GM12878 (cell line): ENCODE measurements at regions not wholly inside any gene's neighbourhood (a gene's known extent, or its start where the extent isn't known, plus 50 kb on each side); places are given as distances from the start of the nearest gene placed in this dataset.

Experiments used
- ATAC-seq: fragments of 200-7000 bp; cut with Tn5 transposase; 3 replicates; pipeline ENCODE4 v1.9.1; 2020; ENCODE audit warnings: mild to moderate bottlenecking, moderate library complexity
- BruUV-seq: library from RNA; stranded (reverse); fragments of 400-500 nt; replicated peaks from 2 replicates; lab custom pipeline; 2021; lab: Mats Ljungman, UMichigan
- CTCF ChIA-PET: fragments of 300-600 bp; sonication (Branson Sonifier 250); formaldehyde crosslinking; extraction: SDS; loops from one replicate; lab custom pipeline; 2021; ENCODE audit warnings: inconsistent platforms; lab: Yijun Ruan, JAX
- POLR2A ChIA-PET: fragments of 350-600 bp; formaldehyde crosslinking; extraction: SDS; loops from one replicate; lab custom pipeline; 2021; ENCODE audit warnings: inconsistent platforms; lab: Charles Lee
- RAD21 ChIA-PET: fragments of 300-600 bp; sonication (Branson Sonifier 250); formaldehyde crosslinking; loops from one replicate; lab custom pipeline; 2023; ENCODE audit warnings: antibody characterized with exemption; ENCODE audit not compliant: unreplicated experiment; lab: Charles Lee
- SMC1A ChIA-PET: fragments of 300-600 bp; sonication (Branson Sonifier 250); formaldehyde crosslinking; loops from one replicate; lab custom pipeline; 2023; ENCODE audit not compliant: unreplicated experiment, uncharacterized antibody; lab: Charles Lee
- DNase-seq: peaks from one replicate; pipeline ENCODE4 v3.0.0-alpha.2; 2011; ENCODE audit warnings: low read depth, low spot score
- FAIRE-seq: peaks from 3 replicates; lab custom pipeline; 2011; peaks lifted over from hg19 to GRCh38; lab: Jason Lieb, UNC
- H2AFZ ChIP-seq: 2 replicates; pipeline ENCODE4 v1.6.0; 2011; ENCODE audit warnings: low read depth, low read length, control low read depth; ENCODE audit not compliant: control insufficient read depth
- H3K27ac ChIP-seq: 2 replicates; pipeline ENCODE4 v1.5.1; 2011; ENCODE audit warnings: control low read depth; ENCODE audit not compliant: control insufficient read depth, insufficient read depth
- H3K27me3 ChIP-seq, 2 experiments: replicated peaks in 1 of 2; 2 replicates each; pipeline versions ENCODE4 v1.6.0 to v1.6.1; 2011; ENCODE audit warnings: low read length in 1 of 2; ENCODE audit not compliant: control insufficient read depth in 2 of 2, insufficient read depth in 2 of 2
- H3K36me3 ChIP-seq, 2 experiments: 2 replicates each; pipeline ENCODE4 v1.5.1; 2011; ENCODE audit warnings: low read length in 1 of 2; ENCODE audit not compliant: control insufficient read depth in 2 of 2, insufficient read depth in 2 of 2
- H3K4me1 ChIP-seq: 2 replicates; pipeline ENCODE4 v1.6.1; 2011; ENCODE audit warnings: mild to moderate bottlenecking, low read length, moderate library complexity, mixed read lengths; ENCODE audit not compliant: control insufficient read depth, insufficient read depth
- H3K4me2 ChIP-seq: 2 replicates; pipeline ENCODE4 v1.6.0; 2011; ENCODE audit warnings: control low read depth; ENCODE audit not compliant: control insufficient read depth, insufficient read depth
- H3K4me3 ChIP-seq: fragments of 200-600 bp; sonication (generic); 2 replicates; pipeline ENCODE4 v1.5.1; 2016
- H3K79me2 ChIP-seq: 2 replicates; pipeline ENCODE4 v1.6.0; 2011; ENCODE audit warnings: low read length; ENCODE audit not compliant: control insufficient read depth, insufficient read depth
- H3K9ac ChIP-seq: 2 replicates; pipeline ENCODE4 v1.8.0; 2011; ENCODE audit warnings: low read length, control low read depth, mixed read lengths; ENCODE audit not compliant: control insufficient read depth, insufficient read depth
- H3K9me3 ChIP-seq: replicated peaks from 3 replicates; pipeline ENCODE4 v1.5.1; 2011; ENCODE audit warnings: mild to moderate bottlenecking, low read length; ENCODE audit not compliant: control insufficient read depth, insufficient read depth
- H4K20me1 ChIP-seq: 2 replicates; pipeline ENCODE4 v1.6.0; 2011; ENCODE audit not compliant: control insufficient read depth, insufficient read depth
- CBX3 ChIP-seq: fragments of 200-600 bp; sonication (generic); IDR thresholded peaks from 2 replicates; pipeline ENCODE4 v1.6.1; 2016; ENCODE audit warnings: low read depth, borderline replicate concordance
- GABPA ChIP-seq: IDR thresholded peaks from 2 replicates; pipeline ENCODE4 v1.6.1; 2014; ENCODE audit warnings: antibody characterized with exemption, low read depth, mild to moderate bottlenecking, inconsistent platforms
- RCOR1 ChIP-seq: conservative IDR thresholded peaks from 2 replicates; pipeline ENCODE4 v1.6.1; 2012; ENCODE audit warnings: low read depth, low read length, improper control_type of control experiment
- RUNX3 ChIP-seq: IDR thresholded peaks from 2 replicates; pipeline ENCODE4 v1.6.1; 2012; ENCODE audit warnings: low read length, inconsistent platforms
- ZNF217 ChIP-seq: fragments of 450-650 bp; IDR thresholded peaks from 2 replicates; pipeline ENCODE4 v1.6.1; 2017; ENCODE audit warnings: antibody characterized with exemption, mild to moderate bottlenecking
- ZNF384 ChIP-seq: IDR thresholded peaks from 2 replicates; pipeline ENCODE4 v1.6.1; 2012; ENCODE audit warnings: low read depth, mild to moderate bottlenecking, low read length, improper control_type of control experiment, borderline replicate concordance
- WGBS: methylation state at CpG from one replicate; pipeline ENCODE4 v1.1.6; 2016; ENCODE audit warnings: low lambda C conversion rate; ENCODE audit not compliant: insufficient replicate concordance, insufficient coverage; ENCODE audit errors: missing lambda C conversion rate; 5-methylcytosine and 5-hydroxymethylcytosine counted together
- in situ Hi-C: fragments of 300-500 bp; cut with MboI; formaldehyde crosslinking; loops from 9 replicates; pipeline ENCODE4 v1.14.3; 2018; ENCODE audit warnings: mixed read lengths
- intact Hi-C: fragments of 100-400 bp; cut with micrococcal nuclease; formaldehyde crosslinking; loops from one replicate; pipeline ENCODE4 v1.14.2; 2022; ENCODE audit not compliant: unreplicated experiment
- TF ChIP-seq, protein P1 (sequence below): fragments of 450-650 bp; IDR thresholded peaks from 2 replicates; pipeline ENCODE4 v1.6.1; 2016; ENCODE audit warnings: mild to moderate bottlenecking

DNA sequence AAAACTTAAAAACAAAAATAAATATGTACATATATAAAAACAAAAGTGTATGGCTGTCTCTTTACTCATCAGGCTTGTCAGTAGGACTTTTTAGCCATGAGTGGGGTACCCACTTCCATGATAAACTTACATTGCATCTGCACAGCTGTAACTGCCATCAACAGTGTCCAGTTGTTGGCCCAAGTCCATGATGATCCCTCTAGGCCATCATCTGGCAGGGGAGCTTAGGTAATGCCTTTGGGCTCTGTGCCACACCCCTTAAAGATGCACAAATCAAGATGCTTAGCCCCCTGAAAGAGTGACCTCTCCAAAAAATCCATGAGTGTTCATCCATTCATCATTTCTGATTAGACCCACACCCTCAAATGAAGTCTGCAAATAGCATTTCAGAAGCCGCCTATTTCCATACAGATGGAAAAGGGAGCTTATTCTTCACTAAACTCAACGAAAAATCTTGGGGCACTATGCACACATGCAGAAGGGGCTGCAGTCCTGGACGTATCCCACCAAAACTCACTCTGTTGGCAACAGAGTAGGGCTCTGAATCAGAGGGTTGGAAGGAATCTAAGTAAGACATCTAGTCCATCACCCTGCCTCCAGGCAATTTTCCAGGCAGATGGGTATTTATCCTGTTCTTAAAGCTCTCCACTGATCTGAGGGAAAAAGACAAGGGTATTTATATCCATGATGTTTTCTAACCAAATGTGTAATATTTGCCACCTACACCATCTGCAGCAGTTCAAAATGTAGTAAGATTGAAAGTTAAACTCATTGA, 691.0 kb downstream of the ZEB2 start:
- in situ Hi-C loops (no loop called here), intact Hi-C loops (no loop called here)
- BruUV-seq: no TSS peak
- ATAC-seq (no peak), FAIRE-seq (no peak), DNase-seq (no peak)
- no peak overlapping the region for H2AFZ ChIP-seq
- H3K36me3 ChIP-seq: no peaks in the 10 kb centered on the region
- RAD21 ChIA-PET: no interaction called here
- H3K4me1 ChIP-seq: no peaks in the 10 kb centered on the region
- H3K27ac ChIP-seq: no peak overlapping the region
- no peak overlapping the region for H3K9ac ChIP-seq
- 35% methylated on average over 3 of the region's 3 CpGs for WGBS
- H3K4me3 ChIP-seq: no peak overlapping the region
- no peaks in the 10 kb centered on the region for H3K79me2 ChIP-seq
- CTCF ChIA-PET: no interaction called here
- TF ChIP-seq ZNF384 (no peak), ZNF217 (no peak), GABPA (no peak), RUNX3 (no peak), RCOR1 (no peak), CBX3 (no peak)
- TF ChIP-seq, protein P1, sequence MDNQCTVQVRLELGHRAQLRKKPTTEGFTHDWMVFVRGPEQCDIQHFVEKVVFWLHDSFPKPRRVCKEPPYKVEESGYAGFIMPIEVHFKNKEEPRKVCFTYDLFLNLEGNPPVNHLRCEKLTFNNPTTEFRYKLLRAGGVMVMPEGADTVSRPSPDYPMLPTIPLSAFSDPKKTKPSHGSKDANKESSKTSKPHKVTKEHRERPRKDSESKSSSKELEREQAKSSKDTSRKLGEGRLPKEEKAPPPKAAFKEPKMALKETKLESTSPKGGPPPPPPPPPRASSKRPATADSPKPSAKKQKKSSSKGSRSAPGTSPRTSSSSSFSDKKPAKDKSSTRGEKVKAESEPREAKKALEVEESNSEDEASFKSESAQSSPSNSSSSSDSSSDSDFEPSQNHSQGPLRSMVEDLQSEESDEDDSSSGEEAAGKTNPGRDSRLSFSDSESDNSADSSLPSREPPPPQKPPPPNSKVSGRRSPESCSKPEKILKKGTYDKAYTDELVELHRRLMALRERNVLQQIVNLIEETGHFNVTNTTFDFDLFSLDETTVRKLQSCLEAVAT: no peak
- H3K9me3 ChIP-seq: no peaks in the 10 kb centered on the region
- H3K4me2 ChIP-seq: no peak overlapping the region
- H3K27me3 ChIP-seq: peaks cover 0 to 5% of the 10 kb centered on the region in 2 experiments; a peak in 1 of 4 replicates
- no peaks in the 10 kb centered on the region for H4K20me1 ChIP-seq
- POLR2A ChIA-PET: no interaction called here
- SMC1A ChIA-PET: no interaction called here
